GM18858 (cell line): ENCODE measurements at regions not wholly inside any gene's neighbourhood (a gene's known extent, or its start where the extent isn't known, plus 50 kb on each side); places are given as distances from the start of the nearest gene placed in this dataset.

Experiments
- ATAC-seq: cut with Tn5 transposase; IDR thresholded peaks from one replicate; pipeline ENCODE4 v1.9.1; 2021; ENCODE audit not compliant: unreplicated experiment

DNA sequence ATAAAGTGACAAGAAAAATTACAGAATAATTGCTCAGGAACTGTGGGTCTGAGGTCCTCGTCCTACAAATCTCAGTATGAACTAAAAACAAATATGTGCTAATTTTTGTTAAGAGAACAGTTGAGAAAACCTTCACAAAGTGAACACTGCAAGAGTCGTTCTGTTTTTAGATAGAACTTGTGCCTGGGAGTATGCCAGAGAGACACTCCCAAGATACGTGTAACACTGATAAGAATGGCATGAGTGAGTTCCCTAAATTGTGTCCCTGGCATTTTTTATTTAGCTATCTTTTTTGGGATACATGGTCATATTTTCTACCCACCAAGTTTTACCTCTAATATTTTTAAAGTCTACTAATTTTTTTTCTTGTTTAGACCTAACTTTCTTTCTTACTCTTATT, 860.0 kb upstream of the NR2F2 start:
- no peak for ATAC-seq

DNA sequence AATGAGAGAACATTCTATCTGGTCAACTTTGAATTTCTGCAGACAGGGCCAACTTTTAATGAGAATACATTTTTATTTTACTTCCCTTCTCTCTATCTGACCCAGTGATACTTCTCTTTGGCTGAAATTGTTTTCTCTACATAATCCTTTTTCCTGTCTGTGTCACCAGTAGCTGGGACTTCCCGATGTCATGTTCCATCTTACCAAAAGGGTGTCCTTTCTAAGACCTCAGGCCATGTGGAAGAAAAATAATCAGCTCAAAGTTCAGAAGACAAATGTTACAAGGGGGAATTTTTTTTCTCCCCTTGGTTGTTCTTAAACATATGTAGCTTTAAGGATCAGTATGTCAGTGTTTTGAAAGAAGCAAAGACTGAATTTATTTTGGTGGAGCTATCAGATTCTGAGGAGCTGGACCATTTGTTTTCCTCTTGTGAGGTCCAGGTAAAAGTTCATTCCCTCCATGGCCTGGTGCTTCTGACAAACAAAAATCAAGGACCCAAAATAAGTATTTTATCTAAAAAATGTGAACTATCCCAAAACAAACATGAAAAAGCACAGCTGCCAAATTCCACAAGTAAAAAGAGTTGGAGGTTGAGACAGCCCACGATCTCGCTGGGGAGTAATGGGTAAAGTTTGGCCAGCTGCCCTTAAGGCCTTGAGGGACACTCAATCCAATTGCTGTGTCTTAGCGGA, 859.4 kb upstream of the NR2F2 start:
- ATAC-seq, result no peak

- no peak for ATAC-seq
Measured at GRCh38 chr15:95471690-95472086, 858.8 kb upstream of the NR2F2 start.

- no peak for ATAC-seq
Measured at GRCh38 chr15:95475067-95475466, 855.4 kb upstream of the NR2F2 start.

DNA sequence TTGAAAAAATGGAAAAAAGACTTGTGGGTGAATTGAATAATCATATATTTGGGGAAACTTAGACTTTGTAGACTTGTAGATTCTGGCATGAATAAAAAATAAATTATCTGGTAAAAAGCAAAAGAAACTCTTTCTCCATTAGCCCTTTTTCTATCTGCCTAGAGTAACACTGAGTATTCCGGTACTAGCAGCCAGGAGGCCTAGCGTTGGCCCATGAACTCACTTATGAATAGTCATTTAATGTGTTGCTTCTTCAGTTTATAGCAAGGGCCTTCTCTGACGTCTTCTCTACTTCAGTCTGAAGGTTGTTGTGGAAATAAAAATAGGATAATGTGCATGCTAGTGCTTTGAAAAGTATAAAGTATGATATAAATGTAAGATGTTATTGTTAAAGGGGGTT, 851.2 kb upstream of the NR2F2 start:
- ATAC-seq, result no peak

DNA sequence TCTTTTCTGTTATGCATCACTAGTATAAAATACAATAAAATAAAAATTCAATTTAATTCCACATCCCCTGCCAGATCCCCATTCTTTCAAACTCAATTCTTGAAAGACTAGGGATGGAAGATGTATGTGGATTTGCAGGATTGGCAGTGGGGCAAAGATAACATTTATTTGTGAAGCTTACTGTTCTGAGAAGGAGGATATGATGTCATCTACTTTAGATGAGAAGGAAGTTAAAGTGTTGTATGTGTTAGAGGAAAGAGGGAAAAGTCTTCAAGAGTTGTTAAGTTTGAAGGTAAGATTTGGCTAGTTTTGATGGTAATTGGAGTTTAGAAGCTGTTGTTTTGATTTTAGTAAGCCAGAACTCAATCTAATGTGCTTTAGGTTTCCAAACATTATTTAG, 845.1 kb upstream of the NR2F2 start:
- no peak for ATAC-seq

- ATAC-seq, result no peak
Measured at GRCh38 chr15:95486224-95486623, 844.3 kb upstream of the NR2F2 start.

DNA sequence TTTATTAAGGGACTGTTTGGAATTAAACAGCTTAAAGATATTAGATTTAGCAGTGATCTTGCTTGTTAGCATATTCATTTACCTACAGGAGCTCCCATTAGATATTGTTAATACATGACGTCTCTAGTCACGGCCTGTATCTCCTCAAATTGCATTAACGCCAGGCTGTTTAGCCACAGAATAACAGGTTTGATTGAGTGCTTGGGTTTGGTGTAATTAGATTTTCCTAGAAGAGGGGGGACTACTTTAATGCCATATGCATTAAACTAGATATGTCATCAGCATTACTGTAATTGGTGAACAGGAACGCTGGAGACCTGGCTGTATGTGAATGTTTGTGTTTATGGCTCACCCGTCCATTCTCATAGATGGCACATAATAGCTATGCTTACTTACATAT, 841.4 kb upstream of the NR2F2 start:
- ATAC-seq, result no peak

DNA sequence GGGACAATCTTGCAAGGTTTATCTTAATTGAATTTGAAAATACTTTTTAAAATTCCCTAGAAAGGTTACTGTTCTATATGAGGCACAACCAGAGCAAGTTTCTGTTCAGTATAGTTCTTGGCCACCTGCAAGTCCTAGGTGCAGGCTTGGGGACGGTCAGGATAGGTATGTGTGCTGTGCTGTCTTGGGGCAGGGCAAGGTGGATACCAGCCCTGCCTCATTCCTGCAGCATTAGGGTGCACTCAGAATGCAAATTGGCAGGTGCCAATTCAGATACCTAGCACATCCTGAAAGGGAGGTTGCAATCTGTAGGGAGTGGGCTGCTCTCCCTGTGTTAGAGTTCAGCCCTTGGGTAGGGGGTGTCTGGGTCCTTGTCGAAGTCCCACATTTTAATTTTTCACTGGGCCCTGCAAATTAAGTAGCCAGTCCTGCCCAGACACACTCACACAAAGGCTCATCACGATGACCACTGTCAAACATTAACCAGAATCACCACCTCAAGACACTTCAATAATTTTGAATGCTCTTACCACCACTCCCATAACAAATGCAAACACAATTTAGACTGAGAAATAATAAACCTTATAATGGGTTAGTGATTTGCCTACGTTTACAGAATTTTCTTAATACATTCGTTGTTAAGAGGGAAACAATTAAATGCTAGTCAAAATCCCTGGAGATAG, 838.0 kb upstream of the NR2F2 start:
- no peak for ATAC-seq

GRCh38 chr15:95494971-95495541, 835.4 kb upstream of the NR2F2 start:
- ATAC-seq, result no peak

DNA sequence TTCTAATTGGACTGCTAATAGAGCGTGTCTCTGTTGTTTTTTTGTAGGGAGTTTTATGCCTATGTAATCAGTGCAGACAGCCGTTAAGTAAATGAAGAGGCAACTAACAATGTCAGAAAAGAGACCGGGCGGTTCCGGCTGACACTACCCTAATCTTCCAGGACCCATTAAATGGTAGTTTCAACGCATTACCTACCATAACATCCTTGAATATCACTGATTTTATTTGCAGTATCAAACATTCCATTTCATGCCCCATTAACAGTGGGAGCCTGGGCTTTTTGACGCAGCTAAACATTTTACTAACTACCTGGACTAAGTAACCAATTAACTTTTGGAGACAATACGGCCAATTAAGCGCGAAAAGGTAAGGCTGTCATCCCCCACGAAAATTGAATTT, 832.9 kb upstream of the NR2F2 start:
- no peak for ATAC-seq

DNA sequence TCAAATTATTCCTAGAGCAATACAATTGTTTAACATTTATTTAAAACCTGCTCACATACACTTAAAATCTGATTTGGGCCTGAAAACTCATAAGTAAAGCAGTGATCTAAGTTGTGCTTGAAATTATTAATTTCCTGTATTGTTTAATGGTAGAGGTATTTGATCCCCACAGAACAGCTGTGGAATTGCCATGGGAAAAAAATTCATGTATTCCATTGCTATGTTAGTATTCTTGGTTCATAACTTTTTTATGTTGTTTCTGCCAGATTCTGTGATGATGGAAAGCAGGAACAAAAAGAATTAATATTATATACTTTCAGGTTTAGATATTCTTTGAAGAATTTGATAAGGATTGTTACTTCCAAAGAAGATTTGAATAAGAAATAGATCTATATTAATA, 831.5 kb upstream of the NR2F2 start:
- no peak for ATAC-seq

- ATAC-seq, result no peak
Measured at GRCh38 chr15:95499397-95499796, 831.1 kb upstream of the NR2F2 start.

GRCh38 chr15:95501865-95502264, 828.6 kb upstream of the NR2F2 start:
- ATAC-seq, result no peak

GRCh38 chr15:95503107-95503506, 827.4 kb upstream of the NR2F2 start:
- no peak for ATAC-seq

GRCh38 chr15:95503640-95504225, 826.8 kb upstream of the NR2F2 start:
- no peak for ATAC-seq

GRCh38 chr15:95511671-95512070, 818.8 kb upstream of the NR2F2 start:
- no peak for ATAC-seq

DNA sequence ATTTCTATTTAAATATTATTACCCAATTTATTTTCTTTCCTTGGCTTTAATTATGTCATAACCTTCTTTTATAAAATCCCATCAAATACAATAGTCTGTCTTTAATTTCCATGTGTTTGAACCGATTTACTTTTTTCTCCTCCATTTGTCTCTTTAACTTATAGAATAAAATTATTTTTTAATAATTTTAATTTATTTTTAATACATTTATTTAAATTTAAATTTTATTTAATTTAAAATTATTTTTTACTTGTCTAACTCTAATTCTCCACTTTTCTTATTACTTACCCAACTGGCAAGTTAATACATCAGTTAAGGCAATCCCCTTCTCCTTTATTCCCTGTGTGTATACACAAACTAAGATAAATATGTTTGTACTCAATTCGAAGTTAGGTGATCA, 817.6 kb upstream of the NR2F2 start:
- ATAC-seq, result no peak

DNA sequence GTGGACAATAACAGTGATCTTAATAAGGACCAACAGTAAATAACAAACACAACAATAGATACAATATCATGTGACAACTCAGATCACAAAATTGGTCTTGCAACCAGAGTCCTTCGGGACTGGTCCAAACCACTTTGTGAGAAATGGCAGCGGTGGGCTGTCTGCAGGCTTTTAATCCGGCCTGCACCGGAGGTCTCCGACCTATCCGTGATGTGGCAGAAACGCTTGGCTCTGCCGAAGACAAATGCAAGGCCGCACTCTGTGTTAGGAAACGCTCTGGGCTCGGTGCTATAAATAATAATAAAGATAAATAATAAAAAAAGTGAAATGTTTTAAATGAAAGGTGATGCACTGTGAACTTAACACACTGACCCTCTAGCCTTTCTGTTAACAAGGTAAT, 810.6 kb upstream of the NR2F2 start:
- no peak for ATAC-seq

- ATAC-seq, result no peak
Measured at GRCh38 chr15:95520511-95520910, 810.0 kb upstream of the NR2F2 start.

DNA sequence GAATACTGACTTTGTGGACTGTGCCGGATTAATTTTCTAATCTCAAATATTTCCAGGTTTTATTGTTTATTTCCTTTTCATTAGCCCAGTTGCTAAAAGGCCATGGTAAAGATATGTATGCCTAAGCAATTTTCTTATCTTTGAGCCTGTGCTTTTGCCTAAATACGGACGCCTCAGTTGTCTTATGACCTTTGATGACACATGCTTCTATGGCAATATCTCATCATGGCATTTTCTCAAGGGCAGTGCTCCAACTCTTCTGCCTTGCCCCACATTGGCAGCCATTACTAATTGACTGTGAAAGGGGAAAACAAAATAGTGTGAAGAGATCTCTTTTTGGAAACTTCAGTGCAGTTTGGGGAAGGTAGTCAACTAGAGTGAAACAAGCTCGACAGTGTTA, 809.6 kb upstream of the NR2F2 start:
- ATAC-seq, result no peak

DNA sequence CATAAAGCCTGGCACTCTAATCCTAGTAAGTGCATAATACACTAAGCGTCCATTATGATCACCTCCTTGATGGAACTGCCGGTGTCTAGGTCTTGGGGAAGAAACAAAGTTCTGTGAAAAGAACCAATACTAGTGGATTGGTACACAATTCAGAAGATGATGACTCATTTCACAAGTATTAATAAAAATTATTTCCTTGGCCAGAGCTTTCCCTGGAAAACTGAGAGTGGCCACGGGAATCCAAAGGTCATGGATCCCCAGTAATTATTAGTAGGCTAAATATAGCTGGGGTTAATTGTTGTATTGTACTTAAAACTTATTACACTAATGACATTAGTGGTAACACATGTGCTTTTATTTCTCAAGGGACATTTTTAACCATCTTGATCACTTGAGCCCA, 808.0 kb upstream of the NR2F2 start:
- no peak for ATAC-seq
